Upper lobe of left lung (tissue), 4 donors: ENCODE measurements at regions not wholly inside any gene's neighbourhood (a gene's known extent, or its start where the extent isn't known, plus 50 kb on each side); places are given as distances from the start of the nearest gene placed in this dataset.

ENCODE experiments used
- EP300 ChIP-seq, 4 donors: sonication (generic); formaldehyde crosslinking; IDR thresholded peaks; one replicate each; pipeline ENCODE4 v1.5.1; 2017; ENCODE audit warnings: antibody characterized with exemption in 4 of 4, control low read depth in 2 of 4
- POLR2A ChIP-seq, 4 donors: fragments of 450-650 bp; IDR thresholded peaks; one replicate each; pipeline ENCODE4 v1.5.1; 2016 to 2017; ENCODE audit warnings: antibody characterized with exemption in 4 of 4, mild to moderate bottlenecking in 2 of 4
- TF ChIP-seq, protein P1 (sequence below), 6 experiments: fragments of 450-650 bp in 4 of 6; fragments of 200-600 bp in 2 of 6; sonication (generic) in 2 of 6; IDR thresholded peaks; one replicate each; pipeline ENCODE4 v1.5.1; 2016 to 2019; ENCODE audit warnings: antibody characterized with exemption in 6 of 6

DNA sequence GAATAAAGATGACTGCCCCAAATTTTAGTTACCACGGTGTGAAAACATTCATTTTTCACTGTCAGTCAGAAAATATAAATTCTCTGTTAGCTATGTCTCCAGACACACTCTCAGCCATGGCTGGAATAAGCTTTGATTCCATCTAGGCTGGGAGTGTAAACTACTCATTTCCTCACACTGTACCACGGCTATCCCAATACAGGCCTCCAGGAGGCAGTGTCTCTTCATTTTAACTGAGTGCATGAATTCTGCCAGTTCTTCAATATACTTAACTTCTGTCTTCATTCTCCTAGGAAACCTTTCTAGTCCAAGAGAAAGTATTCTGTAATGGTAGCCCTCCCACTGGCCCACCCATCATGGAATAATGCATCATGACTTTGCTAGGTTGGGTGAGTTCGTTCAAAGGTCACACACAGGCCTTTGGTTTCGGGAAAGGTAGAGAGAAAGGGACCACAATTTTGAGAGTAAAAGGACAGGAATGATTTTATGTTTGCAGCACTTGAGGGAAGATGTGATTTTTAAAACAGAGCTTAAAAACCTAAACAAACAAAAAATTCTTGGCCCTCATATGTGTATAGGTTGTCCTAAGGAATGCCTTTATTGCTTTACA is 381.1 kb downstream of the SEC23A start:
- TF ChIP-seq EP300 (IDR thresholded peaks at IDR 0.05) (no peak), POLR2A (IDR thresholded peaks at IDR 0.05) (no peak)
- TF ChIP-seq, protein P1, sequence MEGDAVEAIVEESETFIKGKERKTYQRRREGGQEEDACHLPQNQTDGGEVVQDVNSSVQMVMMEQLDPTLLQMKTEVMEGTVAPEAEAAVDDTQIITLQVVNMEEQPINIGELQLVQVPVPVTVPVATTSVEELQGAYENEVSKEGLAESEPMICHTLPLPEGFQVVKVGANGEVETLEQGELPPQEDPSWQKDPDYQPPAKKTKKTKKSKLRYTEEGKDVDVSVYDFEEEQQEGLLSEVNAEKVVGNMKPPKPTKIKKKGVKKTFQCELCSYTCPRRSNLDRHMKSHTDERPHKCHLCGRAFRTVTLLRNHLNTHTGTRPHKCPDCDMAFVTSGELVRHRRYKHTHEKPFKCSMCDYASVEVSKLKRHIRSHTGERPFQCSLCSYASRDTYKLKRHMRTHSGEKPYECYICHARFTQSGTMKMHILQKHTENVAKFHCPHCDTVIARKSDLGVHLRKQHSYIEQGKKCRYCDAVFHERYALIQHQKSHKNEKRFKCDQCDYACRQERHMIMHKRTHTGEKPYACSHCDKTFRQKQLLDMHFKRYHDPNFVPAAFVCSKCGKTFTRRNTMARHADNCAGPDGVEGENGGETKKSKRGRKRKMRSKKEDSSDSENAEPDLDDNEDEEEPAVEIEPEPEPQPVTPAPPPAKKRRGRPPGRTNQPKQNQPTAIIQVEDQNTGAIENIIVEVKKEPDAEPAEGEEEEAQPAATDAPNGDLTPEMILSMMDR (IDR thresholded peaks at IDR 0.05), result peak; percentile 73 to 85 (median 76)
